Neural progenitor cell (in vitro differentiated cells): ENCODE measurements at regions not wholly inside any gene's neighbourhood (a gene's known extent, or its start where the extent isn't known, plus 50 kb on each side); places are given as distances from the start of the nearest gene placed in this dataset.

Source experiments
- CTCF ChIP-seq: fragments of 200-600 bp; sonication (generic); IDR thresholded peaks from 2 replicates; pipeline ENCODE4 v1.5.1; 2017; ENCODE audit warnings: antibody characterized with exemption, mild to moderate bottlenecking
- EZH2phosphoT487 ChIP-seq: fragments of 200-600 bp; sonication (generic); IDR thresholded peaks from 2 replicates; pipeline ENCODE4 v1.6.1; 2017; ENCODE audit warnings: antibody characterized with exemption

GRCh38 chr13:44017756-44018309 is 138.1 kb downstream of the LACC1 start:
- TF ChIP-seq CTCF = no peak
- TF ChIP-seq EZH2phosphoT487 = no peak
